RPMI7951 (cell line): ENCODE measurements at regions not wholly inside any gene's neighbourhood (a gene's known extent, or its start where the extent isn't known, plus 50 kb on each side); places are given as distances from the start of the nearest gene placed in this dataset.
A peak's percentile ranks its signal among the peaks of the same experiment; 100 is the strongest.

ENCODE experiments used
- DNase-seq: peaks from one replicate; pipeline ENCODE4 v3.0.0-alpha.2; 2012; ENCODE audit warnings: low read depth

- peak; percentile 87 for DNase-seq
Measured at GRCh38 chr2:217691516-217691915, 311.3 kb downstream of the TNS1 start.

- DNase-seq, result no peak
Measured at GRCh38 chr2:217689053-217689452, 313.7 kb downstream of the TNS1 start.

GRCh38 chr2:217688494-217688893, 314.3 kb downstream of the TNS1 start:
- DNase-seq, result no peak

- no peak for DNase-seq
Measured at GRCh38 chr2:217687771-217688170, 315.0 kb downstream of the TNS1 start.

GRCh38 chr2:217685255-217685605, 317.6 kb downstream of the TNS1 start:
- DNase-seq, result peak; percentile 79

GRCh38 chr2:217684431-217685254, 318.2 kb downstream of the TNS1 start:
- no peak for DNase-seq

- DNase-seq, result no peak
Measured at GRCh38 chr2:217683106-217683870, 319.5 kb downstream of the TNS1 start.

GRCh38 chr2:217681791-217682190, 321.0 kb downstream of the TNS1 start:
- DNase-seq, result no peak

- DNase-seq, result no peak
Measured at GRCh38 chr2:217680381-217680780, 322.4 kb downstream of the TNS1 start.

- DNase-seq, result no peak
Measured at GRCh38 chr2:217673627-217674026, 329.2 kb downstream of the TNS1 start.

GRCh38 chr2:217672472-217672871, 330.3 kb downstream of the TNS1 start:
- DNase-seq, result no peak

GRCh38 chr2:217671871-217672270, 330.9 kb downstream of the TNS1 start:
- DNase-seq, result no peak

- no peak for DNase-seq
Measured at GRCh38 chr2:217671075-217671474, 331.7 kb downstream of the TNS1 start.

GRCh38 chr2:217669831-217670230, 333.0 kb downstream of the TNS1 start:
- DNase-seq, result no peak

- no peak for DNase-seq
Measured at GRCh38 chr2:217667512-217667911, 335.3 kb downstream of the TNS1 start.

GRCh38 chr2:217667035-217667434, 335.8 kb downstream of the TNS1 start:
- DNase-seq, result no peak

GRCh38 chr2:217666338-217666737, 336.5 kb downstream of the TNS1 start:
- no peak for DNase-seq

GRCh38 chr2:217664761-217665160, 338.0 kb downstream of the TNS1 start:
- DNase-seq, result no peak

GRCh38 chr2:217662984-217663602, 339.7 kb downstream of the TNS1 start:
- DNase-seq, result no peak

GRCh38 chr2:217661378-217661777, 341.4 kb downstream of the TNS1 start:
- DNase-seq, result no peak

GRCh38 chr2:217660423-217660822, 342.4 kb downstream of the TNS1 start:
- peak; percentile 22 for DNase-seq

GRCh38 chr2:217658806-217659205, 344.0 kb downstream of the TNS1 start:
- DNase-seq, result no peak

GRCh38 chr2:217657252-217657651, 345.5 kb downstream of the TNS1 start:
- DNase-seq, result no peak
